Body of pancreas (tissue), 4 donors: ENCODE measurements at regions not wholly inside any gene's neighbourhood (a gene's known extent, or its start where the extent isn't known, plus 50 kb on each side); places are given as distances from the start of the nearest gene placed in this dataset.

ENCODE experiments used
- ATAC-seq: fragments of 150-250 bp; one replicate; pipeline ENCODE4 v1.9.1; 2016
- DNase-seq, 4 donors: peaks; one replicate each; pipeline ENCODE4 v3.0.0-alpha.2; 2019
- H3K27ac ChIP-seq, 4 donors: fragments of 200-600 bp; sonication (generic); 1 replicate in 3 of 4; 2 replicates in 1 of 4; pipeline versions ENCODE4 v1.5.1 to v1.6.1; 2016 to 2019; ENCODE audit warnings: mild to moderate bottlenecking in 1 of 4, mixed read lengths in 1 of 4, moderate library complexity in 1 of 4
- H3K27me3 ChIP-seq, 2 donors: fragments of 200-600 bp; sonication (generic); one replicate each; pipeline ENCODE4 v1.6.0; 2016; ENCODE audit warnings: mild to moderate bottlenecking in 1 of 2
- H3K36me3 ChIP-seq, 2 donors: fragments of 200-600 bp; sonication (generic); replicated peaks in 1 of 2; 2 replicates each; pipeline ENCODE4 v1.5.1; 2016; ENCODE audit warnings: low read depth in 2 of 2; ENCODE audit not compliant: insufficient read depth in 1 of 2
- H3K4me1 ChIP-seq: fragments of 200-600 bp; sonication (generic); one replicate; pipeline ENCODE4 v1.6.0; 2016
- H3K4me3 ChIP-seq, 2 donors: fragments of 200-600 bp; sonication (generic); 1 replicate in 1 of 2; 2 replicates in 1 of 2; pipeline ENCODE4 v1.5.1; 2016 to 2019
- H3K9me3 ChIP-seq, 3 donors: fragments of 200-600 bp; sonication (generic); 1 replicate in 2 of 3; 2 replicates in 1 of 3; pipeline ENCODE4 v1.5.1; 2016
- CTCF ChIP-seq, 7 experiments: fragments of 450-650 bp in 4 of 7; fragments of 200-600 bp in 3 of 7; sonication (generic) in 3 of 7; IDR thresholded peaks; one replicate each; pipeline ENCODE4 v1.5.1; 2016 to 2019; ENCODE audit warnings: antibody characterized with exemption in 7 of 7
- POLR2A ChIP-seq, 3 donors: fragments of 450-650 bp; IDR thresholded peaks; one replicate each; pipeline ENCODE4 v1.6.1; 2016; ENCODE audit warnings: antibody characterized with exemption in 3 of 3, mild to moderate bottlenecking in 2 of 3
- WGBS, 2 donors: methylation state at CpG; one replicate each; pipeline ENCODE4 v1.1.5; 2017; 5-methylcytosine and 5-hydroxymethylcytosine counted together
- intact Hi-C: fragments of 100-400 bp; cut with DNase I; formaldehyde crosslinking; loops from one replicate; pipeline ENCODE4 v1.15.1; 2023

GRCh38 chr2:234840336-234840735, 111.5 kb upstream of the SH3BP4 start:
- Histone ChIP-seq H3K9me3 (no peaks in the 10 kb centered on the region), H3K27me3 (no peaks in the 10 kb centered on the region), H3K27ac (peak overlapping the region in 2 of 4 donors; percentile 3 to 47), H3K4me1 (peaks cover 6% of the 10 kb centered on the region), H3K36me3 (no peaks in the 10 kb centered on the region), H3K4me3 (no peak overlapping the region)
- DNase-seq (peak; percentile 28 to 58 (median 45)), ATAC-seq (peak; percentile 83)
- WGBS, 2 donors = 45 to 57% methylated on average over 5 of the region's 5 CpGs
- intact Hi-C loops = no loop called here
- TF ChIP-seq POLR2A (IDR thresholded peaks at IDR 0.05) (no peak), CTCF (IDR thresholded peaks at IDR 0.05) (no peak)

GRCh38 chr2:234839285-234839684, 112.5 kb upstream of the SH3BP4 start:
- WGBS, 2 donors = 45 to 66% methylated on average over 4 of the region's 4 CpGs
- intact Hi-C loops = no loop called here
- no peak for TF ChIP-seq CTCF (IDR thresholded peaks at IDR 0.05)
- TF ChIP-seq POLR2A (IDR thresholded peaks at IDR 0.05) = no peak
- Histone ChIP-seq H3K36me3 (no peaks in the 10 kb centered on the region), H3K9me3 (no peaks in the 10 kb centered on the region), H3K27ac (no peak overlapping the region), H3K4me3 (no peak overlapping the region), H3K4me1 (peaks cover 3% of the 10 kb centered on the region), H3K27me3 (no peaks in the 10 kb centered on the region)
- no peak for DNase-seq
- no peak for ATAC-seq

- no peak for ATAC-seq
- no peak for DNase-seq
- WGBS, 2 donors = 60 to 65% methylated on average over 5 of the region's 5 CpGs
These were observed 115.5 kb upstream of the SH3BP4 start for GRCh38 chr2:234836271-234836670.

GRCh38 chr2:234835738-234836137, 116.1 kb upstream of the SH3BP4 start:
- H3K27ac ChIP-seq = no peak overlapping the region
- intact Hi-C loops = no loop called here

More at GRCh38 chr2:234836271-234836670, 115.5 kb upstream of the SH3BP4 start:
- H3K9me3 ChIP-seq = no peaks in the 10 kb centered on the region
- H3K27ac ChIP-seq = no peak overlapping the region
- no peaks in the 10 kb centered on the region for H3K36me3 ChIP-seq
- TF ChIP-seq POLR2A (IDR thresholded peaks at IDR 0.05) (no peak), CTCF (IDR thresholded peaks at IDR 0.05) (no peak)
- H3K4me1 ChIP-seq = peaks cover 3% of the 10 kb centered on the region
- no peak overlapping the region for H3K4me3 ChIP-seq
- intact Hi-C loops = no loop called here
- no peaks in the 10 kb centered on the region for H3K27me3 ChIP-seq

More at GRCh38 chr2:234835738-234836137, 116.1 kb upstream of the SH3BP4 start:
- DNase-seq (no peak), ATAC-seq (no peak)
- TF ChIP-seq POLR2A (IDR thresholded peaks at IDR 0.05) (no peak), CTCF (IDR thresholded peaks at IDR 0.05) (no peak)
- no peaks in the 10 kb centered on the region for H3K36me3 ChIP-seq
- H3K27me3 ChIP-seq = no peaks in the 10 kb centered on the region
- WGBS, 2 donors = 83 to 95% methylated on average over 4 of the region's 4 CpGs
- peaks cover 3% of the 10 kb centered on the region for H3K4me1 ChIP-seq
- no peak overlapping the region for H3K4me3 ChIP-seq
- H3K9me3 ChIP-seq = no peaks in the 10 kb centered on the region
